Adrenal gland (tissue), 9 donors: ENCODE measurements at regions not wholly inside any gene's neighbourhood (a gene's known extent, or its start where the extent isn't known, plus 50 kb on each side); places are given as distances from the start of the nearest gene placed in this dataset.
"Not testable (repeated sequence)": the region's sequence is repeated elsewhere in the genome, so short reads cannot be mapped to it uniquely, and the experiment has no call there.

ENCODE experiments used
- DNase-seq, 7 donors: peaks; one replicate each; pipeline ENCODE4 v3.0.0-alpha.2; 2019 to 2020
- H3K27ac ChIP-seq, 5 donors: fragments of 200-600 bp; sonication (generic) in 4 of 5; 1 replicate in 3 of 5; 2 replicates in 2 of 5; pipeline versions ENCODE4 v1.5.1 to v1.8.0; 2016 to 2020; ENCODE audit warnings: mild to moderate bottlenecking in 1 of 5
- H3K27me3 ChIP-seq: fragments of 200-600 bp; 2 replicates; pipeline ENCODE4 v1.8.0; 2021
- H3K36me3 ChIP-seq, 2 donors: fragments of 200-600 bp; replicated peaks in 1 of 2; 1 replicate in 1 of 2; 2 replicates in 1 of 2; pipeline versions ENCODE4 v1.5.1 to v1.8.0; 2018 to 2022
- H3K4me1 ChIP-seq, 2 donors: fragments of 200-600 bp; replicated peaks in 1 of 2; 1 replicate in 1 of 2; 2 replicates in 1 of 2; pipeline versions ENCODE4 v1.5.1 to v1.8.0; 2018 to 2021
- H3K4me3 ChIP-seq, 4 donors: fragments of 200-600 bp; sonication (generic) in 3 of 4; one replicate each; pipeline ENCODE4 v1.5.1; 2016 to 2018
- H3K9me3 ChIP-seq, 3 donors: fragments of 200-600 bp; sonication (generic) in 1 of 3; replicated peaks in 1 of 3; 1 replicate in 2 of 3; 2 replicates in 1 of 3; pipeline versions ENCODE4 v1.5.1 to v1.8.0; 2016 to 2021
- POLR2A ChIP-seq, 2 donors: fragments of 450-650 bp; IDR thresholded peaks; one replicate each; pipeline ENCODE4 v1.6.1; 2017; ENCODE audit warnings: antibody characterized with exemption in 2 of 2, mild to moderate bottlenecking in 2 of 2, moderate library complexity in 1 of 2
- WGBS, 4 donors: extraction: QIAGEN DNeasy Blood & Tissue Kit in 2 of 4; methylation state at CpG; one replicate each; pipeline versions ENCODE4 v1.1.5 to v1.1.7; 2013 to 2017; 5-methylcytosine and 5-hydroxymethylcytosine counted together
- intact Hi-C, 2 donors: fragments of 100-400 bp; cut with DNase I; formaldehyde crosslinking; loops; one replicate each; pipeline versions ENCODE4 v1.14.1 to v1.15.0; 2022 to 2023
- TF ChIP-seq, protein P1 (sequence below), 6 experiments: fragments of 450-650 bp in 4 of 6; fragments of 200-600 bp in 2 of 6; sonication (generic) in 1 of 6; IDR thresholded peaks; 1 replicate in 5 of 6; 2 replicates in 1 of 6; pipeline versions ENCODE4 v1.5.1 to v1.8.0; 2016 to 2021; ENCODE audit warnings: antibody characterized with exemption in 6 of 6, mild to moderate bottlenecking in 2 of 6, moderate library complexity in 1 of 6
- donor health status: healthy with polysubstance abuse.
- donor health status: Bipolar disorder and iron deficiency.
- donor health status: DM: yes; HTN: yes; CAD: no.
- donor health status: DM: no; HTN: no; CAD: no.
- donor health status: DM: no; HTN: no; CAD: no.

GRCh38 chr3:75296858-75297257 is 367.3 kb upstream of the FRG2C start:
- H3K36me3 ChIP-seq, result no peaks in the 10 kb centered on the region
- 57 to 78% (median 67%) methylated on average over 3 of the region's 3 CpGs for WGBS, 4 donors
- intact Hi-C loops, result loop anchor here (10.0 kb wide), 1 partner anchor 128 kb away; no protein-coding TSS in a partner anchor

GRCh38 chr3:75300606-75301005 is 363.5 kb upstream of the FRG2C start:
- Histone ChIP-seq H3K9me3 (no peaks in the 10 kb centered on the region), H3K36me3 (no peaks in the 10 kb centered on the region), H3K27me3 (no peaks in the 10 kb centered on the region), H3K4me1 (no peaks in the 10 kb centered on the region), H3K27ac (no peak overlapping the region), H3K4me3 (no peak overlapping the region)
- TF ChIP-seq POLR2A (IDR thresholded peaks at IDR 0.05), result no peak
- TF ChIP-seq, protein P1, sequence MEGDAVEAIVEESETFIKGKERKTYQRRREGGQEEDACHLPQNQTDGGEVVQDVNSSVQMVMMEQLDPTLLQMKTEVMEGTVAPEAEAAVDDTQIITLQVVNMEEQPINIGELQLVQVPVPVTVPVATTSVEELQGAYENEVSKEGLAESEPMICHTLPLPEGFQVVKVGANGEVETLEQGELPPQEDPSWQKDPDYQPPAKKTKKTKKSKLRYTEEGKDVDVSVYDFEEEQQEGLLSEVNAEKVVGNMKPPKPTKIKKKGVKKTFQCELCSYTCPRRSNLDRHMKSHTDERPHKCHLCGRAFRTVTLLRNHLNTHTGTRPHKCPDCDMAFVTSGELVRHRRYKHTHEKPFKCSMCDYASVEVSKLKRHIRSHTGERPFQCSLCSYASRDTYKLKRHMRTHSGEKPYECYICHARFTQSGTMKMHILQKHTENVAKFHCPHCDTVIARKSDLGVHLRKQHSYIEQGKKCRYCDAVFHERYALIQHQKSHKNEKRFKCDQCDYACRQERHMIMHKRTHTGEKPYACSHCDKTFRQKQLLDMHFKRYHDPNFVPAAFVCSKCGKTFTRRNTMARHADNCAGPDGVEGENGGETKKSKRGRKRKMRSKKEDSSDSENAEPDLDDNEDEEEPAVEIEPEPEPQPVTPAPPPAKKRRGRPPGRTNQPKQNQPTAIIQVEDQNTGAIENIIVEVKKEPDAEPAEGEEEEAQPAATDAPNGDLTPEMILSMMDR (IDR thresholded peaks at IDR 0.05), result no peak
- DNase-seq, result no peak
- 49 to 77% (median 68%) methylated on average over 3 of the region's 3 CpGs for WGBS, 4 donors
- intact Hi-C loops, result no loop called here

More at GRCh38 chr3:75296858-75297257, 367.3 kb upstream of the FRG2C start:
- H3K4me1 ChIP-seq, result no peaks in the 10 kb centered on the region
- H3K27me3 ChIP-seq, result no peaks in the 10 kb centered on the region
- no peaks in the 10 kb centered on the region for H3K9me3 ChIP-seq
- no peak overlapping the region for H3K27ac ChIP-seq
- no peak for DNase-seq
- no peak overlapping the region for H3K4me3 ChIP-seq
- TF ChIP-seq, protein P1 (IDR thresholded peaks at IDR 0.05), result no peak

DNA sequence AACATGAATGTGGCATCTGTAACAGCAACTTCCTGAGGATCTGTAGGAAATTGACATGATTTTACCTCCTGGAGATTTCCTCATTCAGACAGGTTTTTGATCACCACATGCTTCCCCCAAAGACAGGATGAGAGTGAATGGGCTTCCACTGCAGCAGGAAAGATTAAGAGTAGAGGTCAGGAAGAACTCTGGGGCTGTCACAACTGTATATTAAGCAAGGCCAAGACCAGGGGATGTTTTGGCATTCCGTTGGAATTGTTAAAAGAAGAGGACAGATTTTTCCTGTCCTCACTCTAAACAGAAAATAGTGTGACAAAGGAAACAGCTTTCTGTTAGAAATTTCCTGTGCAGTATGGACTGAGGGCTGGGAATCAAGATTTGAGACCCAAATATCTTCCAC is 363.1 kb upstream of the FRG2C start:
- H3K27me3 ChIP-seq, H3K27ac ChIP-seq, H3K4me1 ChIP-seq, H3K9me3 ChIP-seq, H3K36me3 ChIP-seq, H3K4me3 ChIP-seq, DNase-seq, intact Hi-C loops: not testable (repeated sequence)
- 43 to 60% (median 52%) methylated on average over 1 of the region's 1 CpG for WGBS, 4 donors

GRCh38 chr3:75303741-75304140 is 360.4 kb upstream of the FRG2C start:
- DNase-seq, result no peak
- intact Hi-C loops, result no loop called here
- no peaks in the 10 kb centered on the region for H3K4me1 ChIP-seq
- no peaks in the 10 kb centered on the region for H3K27me3 ChIP-seq
- H3K27ac ChIP-seq, result no peak overlapping the region
- H3K4me3 ChIP-seq, result no peak overlapping the region
- TF ChIP-seq POLR2A (IDR thresholded peaks at IDR 0.05), result no peak
- TF ChIP-seq, protein P1 (IDR thresholded peaks at IDR 0.05), result no peak
- no peaks in the 10 kb centered on the region for H3K9me3 ChIP-seq
- no peaks in the 10 kb centered on the region for H3K36me3 ChIP-seq
- 63 to 73% (median 72%) methylated on average over 5 of the region's 5 CpGs for WGBS, 4 donors

DNA sequence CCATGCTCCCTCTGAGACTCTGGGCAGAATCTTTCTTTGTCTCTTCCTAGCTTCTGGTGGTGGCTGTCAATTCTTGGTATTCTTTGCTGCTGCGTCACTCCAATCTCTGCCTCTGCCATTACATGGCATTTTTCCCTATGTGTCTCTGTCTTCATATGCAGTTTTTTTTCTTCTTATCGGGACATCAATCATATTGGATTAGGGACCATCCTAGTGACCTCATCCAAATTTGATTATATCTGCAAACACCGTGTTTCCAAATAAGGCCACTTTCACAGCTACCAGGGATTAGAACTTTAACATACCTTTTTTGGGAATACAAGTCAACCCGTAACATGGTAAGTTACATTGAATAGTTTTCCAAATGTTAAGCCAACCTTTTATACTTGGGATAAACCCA is 358.2 kb upstream of the FRG2C start:
- no peak for TF ChIP-seq POLR2A (IDR thresholded peaks at IDR 0.05)
- TF ChIP-seq, protein P1 (IDR thresholded peaks at IDR 0.05), result no peak
- Histone ChIP-seq H3K4me3 (no peak overlapping the region), H3K36me3 (no peaks in the 10 kb centered on the region), H3K27ac (no peak overlapping the region), H3K4me1 (no peaks in the 10 kb centered on the region), H3K9me3 (no peaks in the 10 kb centered on the region), H3K27me3 (no peaks in the 10 kb centered on the region)
- no peak for DNase-seq
- 93 to 95% (median 94%) methylated on average over 4 of the region's 4 CpGs for WGBS, 4 donors
- intact Hi-C loops, result no loop called here

- DNase-seq, result peak in 1 of 7 donors; percentile 21
- H3K36me3 ChIP-seq, H3K27ac ChIP-seq, H3K9me3 ChIP-seq, H3K4me3 ChIP-seq, intact Hi-C loops, H3K4me1 ChIP-seq, H3K27me3 ChIP-seq: not testable (repeated sequence)
- WGBS, 4 donors, result 45 to 60% (median 55%) methylated on average over 3 of the region's 3 CpGs
These were observed 352.8 kb upstream of the FRG2C start for GRCh38 chr3:75311306-75311705.

DNA sequence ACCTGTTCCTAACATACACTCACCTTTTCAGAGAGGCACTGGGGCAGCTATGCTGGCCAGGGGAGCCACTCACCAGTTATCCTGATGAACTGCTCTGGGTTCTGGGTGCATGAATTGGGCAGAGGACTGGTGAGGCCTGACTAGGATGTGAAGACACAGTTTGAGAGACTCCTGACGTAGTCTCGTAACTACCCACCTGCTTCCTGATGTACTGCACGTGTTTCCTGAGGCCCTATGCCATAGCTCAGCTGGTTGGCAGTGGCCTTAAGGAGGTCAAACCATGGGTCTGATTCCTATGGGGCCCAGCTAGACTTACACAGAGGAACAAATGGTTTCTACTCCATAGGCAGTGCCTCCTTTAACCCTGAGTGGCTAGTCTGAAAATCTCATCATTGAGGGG is 351.7 kb upstream of the FRG2C start:
- H3K9me3 ChIP-seq, intact Hi-C loops, H3K4me1 ChIP-seq, H3K27me3 ChIP-seq, DNase-seq, H3K36me3 ChIP-seq, H3K4me3 ChIP-seq, H3K27ac ChIP-seq: not testable (repeated sequence)
- WGBS, 4 donors, result 75 to 82% (median 76%) methylated on average over 2 to 3 of the region's 3 CpGs

DNA sequence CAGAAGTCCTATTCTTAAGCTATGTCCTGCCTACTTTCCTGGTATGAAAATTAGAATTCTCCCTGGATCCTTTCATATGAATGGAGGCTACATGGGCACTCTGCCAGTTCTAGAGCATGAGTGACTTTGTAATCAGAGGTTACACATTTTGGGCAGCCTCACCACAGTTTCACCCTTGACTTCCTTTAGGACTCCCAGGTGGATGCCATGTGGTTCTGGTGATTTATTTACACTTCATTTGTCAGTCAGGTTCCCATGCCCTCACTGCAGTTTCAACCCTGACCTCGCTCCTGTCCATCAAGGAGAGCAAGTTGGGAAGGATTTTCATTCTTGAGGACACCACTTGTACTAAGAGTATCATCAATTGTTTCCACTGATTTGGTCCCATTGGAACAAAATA is 344.4 kb upstream of the FRG2C start:
- intact Hi-C loops, H3K9me3 ChIP-seq, H3K27ac ChIP-seq, H3K36me3 ChIP-seq, DNase-seq, H3K4me3 ChIP-seq, H3K4me1 ChIP-seq, H3K27me3 ChIP-seq: not testable (repeated sequence)
- 90 to 100% (median 95%) methylated on average over 1 of the region's 1 CpG for WGBS, 4 donors
